Sigmoid colon (tissue), 4 donors: ENCODE measurements at regions not wholly inside any gene's neighbourhood (a gene's known extent, or its start where the extent isn't known, plus 50 kb on each side); places are given as distances from the start of the nearest gene placed in this dataset.
"Not testable (repeated sequence)": the region's sequence is repeated elsewhere in the genome, so short reads cannot be mapped to it uniquely, and the experiment has no call there.

Experiments
- EP300 ChIP-seq, 4 donors: sonication (generic); formaldehyde crosslinking; IDR thresholded peaks; one replicate each; pipeline ENCODE4 v1.6.1; 2017; ENCODE audit warnings: antibody characterized with exemption in 4 of 4
- POLR2A ChIP-seq, 2 donors: fragments of 450-650 bp; IDR thresholded peaks; one replicate each; pipeline ENCODE4 v1.6.1; 2016; ENCODE audit warnings: antibody characterized with exemption in 2 of 2, mild to moderate bottlenecking in 2 of 2, moderate library complexity in 2 of 2
- POLR2AphosphoS5 ChIP-seq, 4 donors: sonication (generic); formaldehyde crosslinking; IDR thresholded peaks; one replicate each; pipeline ENCODE4 v1.6.1; 2017; ENCODE audit warnings: antibody characterized with exemption in 4 of 4
- TF ChIP-seq, protein P1 (sequence below), 4 experiments: fragments of 450-650 bp in 3 of 4; fragments of 200-600 bp in 1 of 4; IDR thresholded peaks; one replicate each; pipeline ENCODE4 v1.5.1; 2016 to 2019; ENCODE audit warnings: antibody characterized with exemption in 4 of 4, mild to moderate bottlenecking in 3 of 4, moderate library complexity in 2 of 4

DNA sequence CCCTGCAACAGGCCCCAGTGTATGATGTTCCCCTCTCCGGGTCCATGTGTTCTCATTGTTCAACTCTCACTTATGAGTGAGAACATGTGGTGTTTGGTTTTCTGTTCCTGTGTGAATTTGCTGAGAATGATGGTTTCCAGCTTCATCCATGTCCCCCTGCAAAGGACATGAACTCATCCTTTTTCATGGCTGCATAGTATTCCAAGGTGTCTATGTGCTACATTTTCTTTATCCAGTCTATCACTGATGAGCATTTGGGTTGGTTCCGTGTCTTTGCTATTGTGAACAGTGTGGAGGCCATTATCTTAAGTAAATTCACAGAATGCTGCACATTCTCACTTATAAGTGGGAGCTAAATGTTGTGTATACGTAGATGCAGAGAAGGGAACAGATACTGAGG is 205.3 kb downstream of the SHOX start:
- TF ChIP-seq, protein P1, sequence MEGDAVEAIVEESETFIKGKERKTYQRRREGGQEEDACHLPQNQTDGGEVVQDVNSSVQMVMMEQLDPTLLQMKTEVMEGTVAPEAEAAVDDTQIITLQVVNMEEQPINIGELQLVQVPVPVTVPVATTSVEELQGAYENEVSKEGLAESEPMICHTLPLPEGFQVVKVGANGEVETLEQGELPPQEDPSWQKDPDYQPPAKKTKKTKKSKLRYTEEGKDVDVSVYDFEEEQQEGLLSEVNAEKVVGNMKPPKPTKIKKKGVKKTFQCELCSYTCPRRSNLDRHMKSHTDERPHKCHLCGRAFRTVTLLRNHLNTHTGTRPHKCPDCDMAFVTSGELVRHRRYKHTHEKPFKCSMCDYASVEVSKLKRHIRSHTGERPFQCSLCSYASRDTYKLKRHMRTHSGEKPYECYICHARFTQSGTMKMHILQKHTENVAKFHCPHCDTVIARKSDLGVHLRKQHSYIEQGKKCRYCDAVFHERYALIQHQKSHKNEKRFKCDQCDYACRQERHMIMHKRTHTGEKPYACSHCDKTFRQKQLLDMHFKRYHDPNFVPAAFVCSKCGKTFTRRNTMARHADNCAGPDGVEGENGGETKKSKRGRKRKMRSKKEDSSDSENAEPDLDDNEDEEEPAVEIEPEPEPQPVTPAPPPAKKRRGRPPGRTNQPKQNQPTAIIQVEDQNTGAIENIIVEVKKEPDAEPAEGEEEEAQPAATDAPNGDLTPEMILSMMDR (IDR thresholded peaks at IDR 0.05): not testable (repeated sequence)
- TF ChIP-seq POLR2AphosphoS5, POLR2A, EP300 (IDR thresholded peaks at IDR 0.05): not testable (repeated sequence)
